BJ (cell line): ENCODE measurements at regions not wholly inside any gene's neighbourhood (a gene's known extent, or its start where the extent isn't known, plus 50 kb on each side); places are given as distances from the start of the nearest gene placed in this dataset.

Experiments used
- CTCF ChIA-PET: fragments of 350-600 bp; formaldehyde crosslinking; extraction: SDS; loops from one replicate; lab custom pipeline; 2021; ENCODE audit warnings: antibody characterized with exemption, inconsistent platforms; lab: Yijun Ruan, JAX
- POLR2A ChIA-PET: fragments of 300-600 bp; sonication (Branson Sonifier 250); formaldehyde crosslinking; extraction: SDS; loops from one replicate; lab custom pipeline; 2021; ENCODE audit warnings: antibody characterized with exemption; lab: Charles Lee
- DNase-seq: peaks from one replicate; pipeline ENCODE4 v3.0.0-alpha.2; 2011; ENCODE audit warnings: low read depth
- H3K27me3 ChIP-seq: 2 replicates; pipeline ENCODE4 v1.6.0; 2011; ENCODE audit warnings: low read length; ENCODE audit not compliant: control insufficient read depth, insufficient read depth
- H3K36me3 ChIP-seq: 2 replicates; pipeline ENCODE4 v1.5.1; 2011; ENCODE audit warnings: low read length; ENCODE audit not compliant: control insufficient read depth, insufficient read depth
- H3K4me3 ChIP-seq: 2 replicates; pipeline ENCODE4 v1.5.1; 2011; ENCODE audit warnings: low read depth, mild to moderate bottlenecking, control low read depth, low read length
- CTCF ChIP-seq: IDR thresholded peaks from 2 replicates; pipeline ENCODE4 v1.5.1; 2011; ENCODE audit warnings: low read depth, mild to moderate bottlenecking, control low read depth, inconsistent platforms, low read length, moderate library complexity; ENCODE audit not compliant: insufficient read depth

GRCh38 chr21:43301409-43302061 lies 125.4 kb downstream of the SIK1 start:
- no peak for DNase-seq
- Histone ChIP-seq H3K4me3 (no peak overlapping the region), H3K27me3 (no peaks in the 10 kb centered on the region), H3K36me3 (no peaks in the 10 kb centered on the region)
- CTCF ChIA-PET, result interaction anchor here (0.6 to 1.6 kb wide), 2 partner anchors 16 to 67 kb away, joined by 3 to 6 read pairs; no protein-coding TSS in a partner anchor
- POLR2A ChIA-PET, result no interaction called here
- no peak for TF ChIP-seq CTCF

- Histone ChIP-seq H3K36me3 (no peaks in the 10 kb centered on the region), H3K27me3 (peaks cover 3% of the 10 kb centered on the region; the same call in 1 of the 2 replicates), H3K4me3 (no peak overlapping the region)
- ChIA-PET CTCF (interaction anchor here (0.6 to 1.6 kb wide), 3 partner anchors 17 to 67 kb away, joined by 3 to 6 read pairs (median 3); no protein-coding TSS in a partner anchor), POLR2A (no interaction called here)
- no peak for DNase-seq
- no peak for TF ChIP-seq CTCF
Measured at GRCh38 chr21:43300496-43301408, 126.2 kb downstream of the SIK1 start.

GRCh38 chr21:43299441-43300277 lies 127.3 kb downstream of the SIK1 start:
- Histone ChIP-seq H3K27me3 (peaks cover 3% of the 10 kb centered on the region; the same call in 1 of the 2 replicates), H3K4me3 (no peak overlapping the region), H3K36me3 (no peaks in the 10 kb centered on the region)
- ChIA-PET CTCF (interaction anchor here (0.8 kb wide), 1 partner anchor 20 kb away, joined by 3 read pairs; no protein-coding TSS in a partner anchor), POLR2A (no interaction called here)
- TF ChIP-seq CTCF, result no peak
- no peak for DNase-seq

GRCh38 chr21:43298546-43299440 lies 128.1 kb downstream of the SIK1 start:
- DNase-seq, result no peak
- POLR2A ChIA-PET, result no interaction called here
- no peak overlapping the region for H3K4me3 ChIP-seq
- peaks cover 3% of the 10 kb centered on the region for H3K27me3 ChIP-seq
- no peaks in the 10 kb centered on the region for H3K36me3 ChIP-seq
- no peak for TF ChIP-seq CTCF
- CTCF ChIA-PET, result no interaction called here
